ENCODE measurements at regions not wholly inside any gene's neighbourhood (a gene's known extent, or its start where the extent isn't known, plus 50 kb on each side); places are given as distances from the start of the nearest gene placed in this dataset.

DNA sequence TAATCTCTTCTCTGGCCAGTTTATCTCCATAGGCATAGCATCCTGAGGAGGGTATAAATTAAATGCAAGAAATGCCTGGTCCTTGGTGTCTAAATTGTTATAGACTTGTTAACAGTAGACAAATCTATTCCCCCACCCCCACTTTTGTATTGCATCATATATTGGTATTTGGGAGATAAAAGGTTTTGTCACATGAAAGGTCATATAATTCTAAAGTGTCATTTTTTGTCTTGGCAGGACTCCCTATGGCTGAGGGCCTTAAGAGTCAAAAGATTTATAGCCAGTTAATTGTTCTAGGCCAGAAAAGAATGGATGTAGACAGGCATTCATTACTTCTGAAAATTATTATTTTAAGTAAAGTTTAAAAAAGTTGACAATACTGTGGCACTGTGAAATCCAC, 90.3 kb upstream of the MOCS2 start:
- CTCF ChIA-PET, result no interaction called here
- TF ChIP-seq CTCF (conservative IDR thresholded peaks at IDR 0.05; ENCODE audit: low read depth, low read length) (no peak), EZH2 (IDR thresholded peaks at IDR 0.05; ENCODE audit: low read length, unreplicated experiment) (no peak), EZH2phosphoT487 (IDR thresholded peaks at IDR 0.05; ENCODE audit: borderline replicate concordance, low read length) (no peak)
- Histone ChIP-seq H3K9me3 (ENCODE audit: low read length) (no peaks in the 10 kb centered on the region), H3K4me3 (ENCODE audit: low read length) (no peak overlapping the region), H3K9me2 (replicated peaks; ENCODE audit: low read length) (no peaks in the 10 kb centered on the region), H3K79me2 (ENCODE audit: low read length) (no peaks in the 10 kb centered on the region), H3K4me2 (ENCODE audit: low read length) (no peak overlapping the region), H3K27ac (ENCODE audit: low read length) (no peak overlapping the region), H3F3A (ENCODE audit: low read length, unreplicated experiment) (no peaks in the 10 kb centered on the region), H3K36me3 (ENCODE audit: low read depth, low read length) (no peaks in the 10 kb centered on the region), H4K20me1 (ENCODE audit: low read length) (no peaks in the 10 kb centered on the region), H3K9ac (ENCODE audit: low read length) (no peak overlapping the region), H3K4me1 (ENCODE audit: insufficient read depth, low read length) (no peaks in the 10 kb centered on the region), H2AFZ (ENCODE audit: low read length) (no peak overlapping the region), H3K27me3 (ENCODE audit: low read length) (no peaks in the 10 kb centered on the region)
- no TSS peak for BruUV-seq (replicated peaks)
- POLR2A ChIA-PET (ENCODE audit: unreplicated experiment), result no interaction called here
- no peak for ATAC-seq
- intact Hi-C loops (cut with micrococcal nuclease), result no loop called here
- DNase-seq, result no peak

GRCh38 chr5:53200306-53200705, 90.7 kb upstream of the MOCS2 start:
- CTCF ChIA-PET, result no interaction called here

DNA sequence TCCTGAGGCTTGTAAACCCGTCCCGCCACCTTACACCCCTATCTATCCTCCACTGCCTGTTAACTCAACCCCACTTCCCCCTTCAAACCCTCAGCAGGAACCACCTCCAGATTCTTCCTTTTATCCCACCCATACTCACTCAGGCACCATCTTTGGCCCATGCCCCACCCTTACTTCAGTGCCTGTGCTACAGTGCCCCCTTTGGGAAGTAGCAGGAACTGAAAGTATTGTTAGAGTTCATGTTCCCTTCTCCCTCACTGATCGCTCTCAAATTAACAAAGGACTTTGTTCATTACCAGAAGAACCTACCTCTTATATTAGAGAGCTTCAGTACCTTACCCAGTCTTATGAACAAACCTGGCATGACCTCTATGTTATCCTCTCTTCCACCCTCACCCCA, 92.2 kb upstream of the MOCS2 start:
- H3K9ac ChIP-seq (ENCODE audit: low read length), result no peak overlapping the region
- no peak overlapping the region for H3K4me2 ChIP-seq (ENCODE audit: low read length)
- H3K27me3 ChIP-seq (ENCODE audit: low read length), result no peaks in the 10 kb centered on the region
- no peak overlapping the region for H2AFZ ChIP-seq (ENCODE audit: low read length)
- no peak for ATAC-seq
- ChIA-PET CTCF (no interaction called here), POLR2A (ENCODE audit: unreplicated experiment) (no interaction called here)
- H3K9me2 ChIP-seq (replicated peaks; ENCODE audit: low read length), result no peaks in the 10 kb centered on the region
- no peak overlapping the region for H3K4me3 ChIP-seq (ENCODE audit: low read length)
- no peak for DNase-seq
- intact Hi-C loops (cut with micrococcal nuclease), result no loop called here
- H3K36me3 ChIP-seq (ENCODE audit: low read depth, low read length), result no peaks in the 10 kb centered on the region
- H3K4me1 ChIP-seq (ENCODE audit: insufficient read depth, low read length), result no peaks in the 10 kb centered on the region
- H3K27ac ChIP-seq (ENCODE audit: low read length), result no peak overlapping the region
- H3K79me2 ChIP-seq (ENCODE audit: low read length), result no peaks in the 10 kb centered on the region
- H4K20me1 ChIP-seq (ENCODE audit: low read length), result no peaks in the 10 kb centered on the region
- no peaks in the 10 kb centered on the region for H3K9me3 ChIP-seq (ENCODE audit: low read length)
- no TSS peak for BruUV-seq (replicated peaks)
- H3F3A ChIP-seq (ENCODE audit: low read length, unreplicated experiment), result no peaks in the 10 kb centered on the region
- TF ChIP-seq CTCF (conservative IDR thresholded peaks at IDR 0.05; ENCODE audit: low read depth, low read length), result no peak; the same call in 1 of the 2 replicates
- TF ChIP-seq EZH2phosphoT487 (IDR thresholded peaks at IDR 0.05; ENCODE audit: borderline replicate concordance, low read length), result no peak
- no peak for TF ChIP-seq EZH2 (IDR thresholded peaks at IDR 0.05; ENCODE audit: low read length, unreplicated experiment)

More at GRCh38 chr5:53200306-53200705, 90.7 kb upstream of the MOCS2 start:
- no peaks in the 10 kb centered on the region for H3K4me1 ChIP-seq (ENCODE audit: insufficient read depth, low read length)
- H3F3A ChIP-seq (ENCODE audit: low read length, unreplicated experiment), result no peaks in the 10 kb centered on the region
- no peak overlapping the region for H3K9ac ChIP-seq (ENCODE audit: low read length)
- no TSS peak for BruUV-seq (replicated peaks)
- POLR2A ChIA-PET (ENCODE audit: unreplicated experiment), result no interaction called here
- no peaks in the 10 kb centered on the region for H4K20me1 ChIP-seq (ENCODE audit: low read length)
- no peaks in the 10 kb centered on the region for H3K9me3 ChIP-seq (ENCODE audit: low read length)
- no peak overlapping the region for H3K27ac ChIP-seq (ENCODE audit: low read length)
- ATAC-seq (no peak), DNase-seq (no peak)
- H3K4me2 ChIP-seq (ENCODE audit: low read length), result no peak overlapping the region
- H3K36me3 ChIP-seq (ENCODE audit: low read depth, low read length), result no peaks in the 10 kb centered on the region
- intact Hi-C loops (cut with micrococcal nuclease), result no loop called here
- no peaks in the 10 kb centered on the region for H3K9me2 ChIP-seq (replicated peaks; ENCODE audit: low read length)
- H3K27me3 ChIP-seq (ENCODE audit: low read length), result no peaks in the 10 kb centered on the region
- TF ChIP-seq EZH2 (IDR thresholded peaks at IDR 0.05; ENCODE audit: low read length, unreplicated experiment), result no peak
- TF ChIP-seq CTCF (conservative IDR thresholded peaks at IDR 0.05; ENCODE audit: low read depth, low read length), result no peak
- TF ChIP-seq EZH2phosphoT487 (IDR thresholded peaks at IDR 0.05; ENCODE audit: borderline replicate concordance, low read length), result no peak
- no peak overlapping the region for H3K4me3 ChIP-seq (ENCODE audit: low read length)
- no peaks in the 10 kb centered on the region for H3K79me2 ChIP-seq (ENCODE audit: low read length)
- H2AFZ ChIP-seq (ENCODE audit: low read length), result no peak overlapping the region

All from PC-3 (cell line).